Smooth muscle cell (in vitro differentiated cells): ENCODE measurements at regions not wholly inside any gene's neighbourhood (a gene's known extent, or its start where the extent isn't known, plus 50 kb on each side); places are given as distances from the start of the nearest gene placed in this dataset.

Experiments used
- DNase-seq: peaks from one replicate; lab custom pipeline; 2025; ENCODE audit not compliant: unreplicated experiment; lab: John Stamatoyannopoulos, UW
- H2AFZ ChIP-seq: fragments of 200-600 bp; sonication (generic); 2 replicates; pipeline ENCODE4 v1.6.0; 2016; ENCODE audit warnings: antibody characterized with exemption, low read depth, mild to moderate bottlenecking
- H3F3A ChIP-seq: fragments of 200-600 bp; sonication (generic); 2 replicates; pipeline ENCODE4 v1.6.0; 2017; ENCODE audit warnings: antibody characterized with exemption, low read depth
- H3K27ac ChIP-seq: fragments of 200-600 bp; sonication (generic); 2 replicates; pipeline ENCODE4 v1.5.1; 2016; ENCODE audit warnings: low read depth, mild to moderate bottlenecking
- H3K27me3 ChIP-seq: fragments of 200-600 bp; sonication (generic); 2 replicates; pipeline ENCODE4 v1.6.1; 2016; ENCODE audit warnings: low read depth, mild to moderate bottlenecking
- H3K36me3 ChIP-seq: fragments of 200-600 bp; sonication (generic); 2 replicates; pipeline ENCODE4 v1.5.1; 2016; ENCODE audit warnings: low read depth
- H3K4me1 ChIP-seq: fragments of 200-600 bp; sonication (generic); 2 replicates; pipeline ENCODE4 v1.5.1; 2016; ENCODE audit warnings: low read depth
- H3K4me2 ChIP-seq: fragments of 200-600 bp; sonication (generic); 2 replicates; pipeline ENCODE4 v1.6.0; 2016; ENCODE audit warnings: mild to moderate bottlenecking
- H3K4me3 ChIP-seq: fragments of 200-600 bp; sonication (generic); 2 replicates; pipeline ENCODE4 v1.5.1; 2016; ENCODE audit warnings: mild to moderate bottlenecking
- H3K79me2 ChIP-seq: fragments of 200-600 bp; sonication (generic); 2 replicates; pipeline ENCODE4 v1.6.0; 2016; ENCODE audit warnings: low read depth, mild to moderate bottlenecking
- H3K9ac ChIP-seq: fragments of 200-600 bp; sonication (generic); 2 replicates; pipeline ENCODE4 v1.6.0; 2016; ENCODE audit warnings: low read depth
- H3K9me3 ChIP-seq: fragments of 200-600 bp; sonication (generic); replicated peaks from 2 replicates; pipeline ENCODE4 v1.5.1; 2016; ENCODE audit warnings: low read depth
- H4K20me1 ChIP-seq: fragments of 200-600 bp; sonication (generic); 2 replicates; pipeline ENCODE4 v1.6.0; 2016; ENCODE audit warnings: low read depth
- WGBS: methylation state at CpG from one replicate; pipeline ENCODE4 v1.1.7; 2016; ENCODE audit warnings: low lambda C conversion rate; 5-methylcytosine and 5-hydroxymethylcytosine counted together
- TF ChIP-seq, protein P1 (sequence below): fragments of 200-600 bp; sonication (generic); IDR thresholded peaks from 2 replicates; pipeline ENCODE4 v1.5.1; 2017; ENCODE audit warnings: borderline replicate concordance, mild to moderate bottlenecking, antibody characterized with exemption; ENCODE audit not compliant: insufficient read depth, poor library complexity, severe bottlenecking

DNA sequence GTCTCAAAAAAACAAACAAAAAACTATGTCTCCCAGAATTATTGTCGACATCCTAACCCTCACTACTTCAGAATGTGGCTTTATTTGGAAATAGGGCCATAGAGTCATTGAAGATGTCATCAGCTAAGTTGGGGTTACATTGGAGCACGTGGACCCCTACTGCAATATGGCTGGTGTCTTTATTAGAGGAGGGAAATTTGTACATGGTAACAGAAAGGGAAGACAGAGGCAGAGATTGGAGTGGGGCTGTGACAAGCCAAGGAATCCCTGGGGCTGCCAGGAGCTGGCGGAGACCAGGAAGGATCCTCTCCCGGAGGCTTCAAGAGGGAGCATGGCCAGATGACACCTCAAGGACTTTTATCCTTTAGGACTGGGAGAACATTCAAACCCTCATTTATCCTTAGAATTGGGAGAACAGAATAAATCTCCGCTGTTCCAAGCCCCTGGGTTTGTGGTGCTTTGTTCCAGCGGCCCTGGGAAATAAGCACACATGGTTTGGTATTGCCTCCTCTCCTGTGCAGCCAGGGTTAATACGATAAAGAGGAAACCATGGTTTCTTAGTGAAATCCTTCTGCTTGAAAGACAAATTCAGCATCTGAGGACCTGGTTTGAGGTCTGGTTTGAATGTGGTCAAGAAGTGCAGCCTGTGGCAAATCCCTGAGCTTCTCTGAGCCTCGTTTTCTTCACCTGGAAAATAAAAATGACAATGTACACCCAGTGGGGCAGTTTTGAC, 184.7 kb downstream of the MYCN start:
- H3K9me3 ChIP-seq: peaks cover 4% of the 10 kb centered on the region
- H3K4me2 ChIP-seq: no peak overlapping the region
- H2AFZ ChIP-seq: no peak overlapping the region
- no peak overlapping the region for H3K9ac ChIP-seq
- 77% methylated on average over 8 of the region's 8 CpGs for WGBS
- no peaks in the 10 kb centered on the region for H4K20me1 ChIP-seq
- TF ChIP-seq, protein P1, sequence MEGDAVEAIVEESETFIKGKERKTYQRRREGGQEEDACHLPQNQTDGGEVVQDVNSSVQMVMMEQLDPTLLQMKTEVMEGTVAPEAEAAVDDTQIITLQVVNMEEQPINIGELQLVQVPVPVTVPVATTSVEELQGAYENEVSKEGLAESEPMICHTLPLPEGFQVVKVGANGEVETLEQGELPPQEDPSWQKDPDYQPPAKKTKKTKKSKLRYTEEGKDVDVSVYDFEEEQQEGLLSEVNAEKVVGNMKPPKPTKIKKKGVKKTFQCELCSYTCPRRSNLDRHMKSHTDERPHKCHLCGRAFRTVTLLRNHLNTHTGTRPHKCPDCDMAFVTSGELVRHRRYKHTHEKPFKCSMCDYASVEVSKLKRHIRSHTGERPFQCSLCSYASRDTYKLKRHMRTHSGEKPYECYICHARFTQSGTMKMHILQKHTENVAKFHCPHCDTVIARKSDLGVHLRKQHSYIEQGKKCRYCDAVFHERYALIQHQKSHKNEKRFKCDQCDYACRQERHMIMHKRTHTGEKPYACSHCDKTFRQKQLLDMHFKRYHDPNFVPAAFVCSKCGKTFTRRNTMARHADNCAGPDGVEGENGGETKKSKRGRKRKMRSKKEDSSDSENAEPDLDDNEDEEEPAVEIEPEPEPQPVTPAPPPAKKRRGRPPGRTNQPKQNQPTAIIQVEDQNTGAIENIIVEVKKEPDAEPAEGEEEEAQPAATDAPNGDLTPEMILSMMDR: no peak
- no peaks in the 10 kb centered on the region for H3K36me3 ChIP-seq
- peaks cover 8% of the 10 kb centered on the region for H3F3A ChIP-seq
- no peak for DNase-seq
- no peak overlapping the region for H3K4me3 ChIP-seq
- H3K27me3 ChIP-seq: no peaks in the 10 kb centered on the region
- no peaks in the 10 kb centered on the region for H3K79me2 ChIP-seq
- H3K27ac ChIP-seq: peak overlapping the region; percentile 43
- peaks cover 8% of the 10 kb centered on the region for H3K4me1 ChIP-seq

- Histone ChIP-seq H3F3A (peaks cover 8% of the 10 kb centered on the region), H3K9me3 (peaks cover 4% of the 10 kb centered on the region), H3K27ac (peak overlapping the region; percentile 3), H3K4me1 (peaks cover 8% of the 10 kb centered on the region), H3K79me2 (no peaks in the 10 kb centered on the region), H3K36me3 (no peaks in the 10 kb centered on the region), H3K4me2 (peak overlapping the region; percentile 44), H2AFZ (no peak overlapping the region), H3K27me3 (no peaks in the 10 kb centered on the region), H3K9ac (no peak overlapping the region), H3K4me3 (no peak overlapping the region), H4K20me1 (no peaks in the 10 kb centered on the region)
- WGBS: 45% methylated on average over 10 of the region's 10 CpGs
- TF ChIP-seq, protein P1: no peak
- no peak for DNase-seq
Observed at GRCh38 chr2:16123856-16124780, 183.8 kb downstream of the MYCN start.

DNA sequence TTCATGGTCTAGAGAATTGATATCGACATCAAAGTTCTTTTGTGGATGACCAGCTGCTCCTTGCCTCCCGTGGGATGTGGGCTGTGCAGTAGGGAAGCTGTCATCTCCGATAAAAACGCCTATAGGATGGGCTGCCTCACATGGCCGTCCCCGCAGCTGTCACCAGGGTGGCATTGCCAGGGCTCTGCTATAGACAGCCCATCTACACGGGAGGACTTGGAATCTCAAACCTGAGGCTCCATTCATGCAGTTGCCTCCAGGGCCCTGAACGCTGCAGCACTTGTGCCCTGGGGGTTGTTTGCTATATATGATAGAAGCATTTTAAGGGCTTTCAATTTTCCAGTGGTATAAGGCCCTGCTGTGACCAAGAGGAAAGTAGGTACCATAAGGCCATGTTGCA, 183.1 kb downstream of the MYCN start:
- no peaks in the 10 kb centered on the region for H4K20me1 ChIP-seq
- TF ChIP-seq, protein P1: no peak
- peaks cover 8% of the 10 kb centered on the region for H3F3A ChIP-seq
- H3K27me3 ChIP-seq: no peaks in the 10 kb centered on the region
- no peak overlapping the region for H3K9ac ChIP-seq
- no peak overlapping the region for H3K4me3 ChIP-seq
- no peak overlapping the region for H2AFZ ChIP-seq
- H3K9me3 ChIP-seq: peaks cover 4% of the 10 kb centered on the region
- WGBS: 77% methylated on average over 8 of the region's 8 CpGs
- no peaks in the 10 kb centered on the region for H3K36me3 ChIP-seq
- no peak overlapping the region for H3K4me2 ChIP-seq
- no peak for DNase-seq
- no peak overlapping the region for H3K27ac ChIP-seq
- peaks cover 8% of the 10 kb centered on the region for H3K4me1 ChIP-seq
- H3K79me2 ChIP-seq: no peaks in the 10 kb centered on the region
